ENCODE measurements at regions not wholly inside any gene's neighbourhood (a gene's known extent, or its start where the extent isn't known, plus 50 kb on each side); places are given as distances from the start of the nearest gene placed in this dataset.
"Not testable (repeated sequence)": the region's sequence is repeated elsewhere in the genome, so short reads cannot be mapped to it uniquely, and the experiment has no call there.

GRCh38 chr4:84244346-84244801 lies 254.7 kb downstream of the NKX6-1 start:
- TF ChIP-seq CTCF (IDR thresholded peaks at IDR 0.05); POLR2A (IDR thresholded peaks at IDR 0.05; ENCODE audit: low read depth): not testable (repeated sequence)
